ENCODE measurements at regions not wholly inside any gene's neighbourhood (a gene's known extent, or its start where the extent isn't known, plus 50 kb on each side); places are given as distances from the start of the nearest gene placed in this dataset.

- no peak for TF ChIP-seq CTCF (IDR thresholded peaks at IDR 0.05 in 4 of 5, conservative IDR thresholded peaks at IDR 0.05 in 1 of 5)
- no peak for TF ChIP-seq POLR2A (IDR thresholded peaks at IDR 0.05)
Measured at GRCh38 chr6:16974387-16974673, 127.5 kb upstream of the STMND1 start.
